Testis (tissue), 2 donors: ENCODE measurements at regions not wholly inside any gene's neighbourhood (a gene's known extent, or its start where the extent isn't known, plus 50 kb on each side); places are given as distances from the start of the nearest gene placed in this dataset.

Experiments used
- DNase-seq: peaks from one replicate; pipeline ENCODE4 v3.0.0-alpha.2; 2019
- H3K27ac ChIP-seq, 2 donors: fragments of 200-600 bp; sonication (generic); one replicate each; pipeline ENCODE4 v1.5.1; 2019
- H3K27me3 ChIP-seq: fragments of 200-600 bp; sonication (generic); one replicate; pipeline ENCODE4 v1.5.1; 2019
- H3K36me3 ChIP-seq: fragments of 200-600 bp; sonication (generic); one replicate; pipeline ENCODE4 v1.5.1; 2017; ENCODE audit warnings: low read depth; ENCODE audit errors: missing control alignments
- H3K4me1 ChIP-seq: fragments of 200-600 bp; sonication (generic); one replicate; pipeline ENCODE4 v1.5.1; 2019
- H3K4me3 ChIP-seq, 2 donors: fragments of 200-600 bp; sonication (generic); one replicate each; pipeline ENCODE4 v1.5.1; 2017 to 2019
- H3K9me3 ChIP-seq: fragments of 200-600 bp; sonication (generic); one replicate; pipeline ENCODE4 v1.5.1; 2017
- CTCF ChIP-seq, 3 experiments: fragments of 450-650 bp in 2 of 3; fragments of 200-600 bp in 1 of 3; sonication (generic) in 1 of 3; IDR thresholded peaks; one replicate each; pipeline ENCODE4 v1.5.1; 2016 to 2019; ENCODE audit warnings: antibody characterized with exemption in 3 of 3, mild to moderate bottlenecking in 2 of 3, moderate library complexity in 1 of 3
- POLR2A ChIP-seq: fragments of 450-650 bp; IDR thresholded peaks from one replicate; pipeline ENCODE4 v1.6.1; 2017; ENCODE audit warnings: antibody characterized with exemption, mild to moderate bottlenecking, moderate library complexity
- WGBS, 2 donors: methylation state at CpG; one replicate each; pipeline ENCODE4 v1.1.5; 2018; 5-methylcytosine and 5-hydroxymethylcytosine counted together
- intact Hi-C: fragments of 100-400 bp; cut with DNase I; formaldehyde crosslinking; loops from one replicate; pipeline ENCODE4 v1.15.1; 2023; ENCODE audit warnings: low total_unique reads
- small RNA-seq, 2 donors: library from RNA; depleted of rRNA; stranded (forward); fragments of <200 nt; gene quantifications; one replicate each; pipeline ENCODE3, GENCODE V24; 2016

- Histone ChIP-seq H3K36me3 (no peaks in the 10 kb centered on the region), H3K4me3 (no peak overlapping the region), H3K9me3 (no peaks in the 10 kb centered on the region), H3K27me3 (no peaks in the 10 kb centered on the region), H3K4me1 (no peaks in the 10 kb centered on the region), H3K27ac (no peak overlapping the region)
- no peak for DNase-seq
- intact Hi-C loops = no loop called here
- TF ChIP-seq POLR2A = no peak
- no peak for TF ChIP-seq CTCF (IDR thresholded peaks at IDR 0.05)
- 76 to 83% methylated on average over 2 of the region's 2 CpGs for WGBS, 2 donors
Observed at GRCh38 chr18:72922895-72923294, 55.1 kb upstream of the NETO1 start.

Small RNA genes in the stretch of these regions (small RNA-seq; reads per million reads assigned to genes)
- 0 reads per million in 2 donors for gene RN7SL401P
